WTC11 (cell line): ENCODE measurements at regions not wholly inside any gene's neighbourhood (a gene's known extent, or its start where the extent isn't known, plus 50 kb on each side); places are given as distances from the start of the nearest gene placed in this dataset.

ENCODE experiments used
- CBFB ChIP-seq: sonication (generic); formaldehyde crosslinking; IDR thresholded peaks from 2 replicates; pipeline ENCODE4 v1.8.1; 2022; ENCODE audit warnings: mild to moderate bottlenecking, low read depth, missing genetic modification reagents
- NFE2L1 ChIP-seq: sonication (generic); formaldehyde crosslinking; IDR thresholded peaks from 2 replicates; pipeline ENCODE4 v1.8.1; 2023; ENCODE audit warnings: missing genetic modification reagents
- NFYB ChIP-seq: sonication (generic); formaldehyde crosslinking; conservative IDR thresholded peaks from 2 replicates; pipeline ENCODE4 v1.8.0; 2022; ENCODE audit warnings: low read depth, missing genetic modification reagents
- TF ChIP-seq, protein P1 (sequence below): sonication (generic); formaldehyde crosslinking; IDR thresholded peaks from 2 replicates; pipeline ENCODE4 v1.8.1; 2022; ENCODE audit warnings: low read depth, missing genetic modification reagents, borderline replicate concordance
- TF ChIP-seq, protein P2 (sequence below): fragments of 200-600 bp; IDR thresholded peaks from 2 replicates; pipeline ENCODE4 v1.8.0; 2022; ENCODE audit warnings: antibody characterized with exemption
- TF ChIP-seq, protein P3 (sequence below): sonication (generic); formaldehyde crosslinking; IDR thresholded peaks from 2 replicates; pipeline ENCODE4 v1.8.1; 2022; ENCODE audit warnings: low read depth, mild to moderate bottlenecking, moderate library complexity, missing genetic modification reagents, borderline replicate concordance
- TF ChIP-seq, protein P4 (sequence below): sonication (generic); formaldehyde crosslinking; IDR thresholded peaks from 2 replicates; pipeline ENCODE4 v1.8.0; 2023; ENCODE audit warnings: mild to moderate bottlenecking, missing genetic modification reagents

DNA sequence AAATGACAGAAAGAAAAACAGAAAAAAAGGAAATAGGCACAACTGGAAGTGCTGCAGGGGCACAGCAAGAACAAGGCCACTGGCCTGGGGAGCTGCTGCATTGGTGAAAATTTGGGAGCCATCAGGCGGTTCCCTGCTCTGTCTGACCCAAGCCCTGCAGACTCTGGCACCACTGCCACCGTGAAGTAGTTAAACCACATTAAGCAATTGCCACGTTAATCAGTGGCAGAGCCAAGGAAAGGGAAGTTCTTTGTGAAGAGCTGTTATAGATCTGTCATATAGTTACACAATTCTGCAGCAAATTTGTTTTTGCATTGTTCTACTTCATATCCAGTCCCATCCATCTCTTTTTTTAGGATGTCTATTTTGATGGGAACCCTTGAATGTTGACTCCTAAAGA is 915.3 kb downstream of the FSCB start:
- TF ChIP-seq NFE2L1 (CRISPR knock-in tag) (no peak), CBFB (CRISPR knock-in tag) (no peak), NFYB (no peak)
- TF ChIP-seq, protein P1, sequence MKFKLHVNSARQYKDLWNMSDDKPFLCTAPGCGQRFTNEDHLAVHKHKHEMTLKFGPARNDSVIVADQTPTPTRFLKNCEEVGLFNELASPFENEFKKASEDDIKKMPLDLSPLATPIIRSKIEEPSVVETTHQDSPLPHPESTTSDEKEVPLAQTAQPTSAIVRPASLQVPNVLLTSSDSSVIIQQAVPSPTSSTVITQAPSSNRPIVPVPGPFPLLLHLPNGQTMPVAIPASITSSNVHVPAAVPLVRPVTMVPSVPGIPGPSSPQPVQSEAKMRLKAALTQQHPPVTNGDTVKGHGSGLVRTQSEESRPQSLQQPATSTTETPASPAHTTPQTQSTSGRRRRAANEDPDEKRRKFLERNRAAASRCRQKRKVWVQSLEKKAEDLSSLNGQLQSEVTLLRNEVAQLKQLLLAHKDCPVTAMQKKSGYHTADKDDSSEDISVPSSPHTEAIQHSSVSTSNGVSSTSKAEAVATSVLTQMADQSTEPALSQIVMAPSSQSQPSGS (CRISPR knock-in tag) = no peak
- TF ChIP-seq, protein P2, sequence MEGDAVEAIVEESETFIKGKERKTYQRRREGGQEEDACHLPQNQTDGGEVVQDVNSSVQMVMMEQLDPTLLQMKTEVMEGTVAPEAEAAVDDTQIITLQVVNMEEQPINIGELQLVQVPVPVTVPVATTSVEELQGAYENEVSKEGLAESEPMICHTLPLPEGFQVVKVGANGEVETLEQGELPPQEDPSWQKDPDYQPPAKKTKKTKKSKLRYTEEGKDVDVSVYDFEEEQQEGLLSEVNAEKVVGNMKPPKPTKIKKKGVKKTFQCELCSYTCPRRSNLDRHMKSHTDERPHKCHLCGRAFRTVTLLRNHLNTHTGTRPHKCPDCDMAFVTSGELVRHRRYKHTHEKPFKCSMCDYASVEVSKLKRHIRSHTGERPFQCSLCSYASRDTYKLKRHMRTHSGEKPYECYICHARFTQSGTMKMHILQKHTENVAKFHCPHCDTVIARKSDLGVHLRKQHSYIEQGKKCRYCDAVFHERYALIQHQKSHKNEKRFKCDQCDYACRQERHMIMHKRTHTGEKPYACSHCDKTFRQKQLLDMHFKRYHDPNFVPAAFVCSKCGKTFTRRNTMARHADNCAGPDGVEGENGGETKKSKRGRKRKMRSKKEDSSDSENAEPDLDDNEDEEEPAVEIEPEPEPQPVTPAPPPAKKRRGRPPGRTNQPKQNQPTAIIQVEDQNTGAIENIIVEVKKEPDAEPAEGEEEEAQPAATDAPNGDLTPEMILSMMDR = no peak
- TF ChIP-seq, protein P3, sequence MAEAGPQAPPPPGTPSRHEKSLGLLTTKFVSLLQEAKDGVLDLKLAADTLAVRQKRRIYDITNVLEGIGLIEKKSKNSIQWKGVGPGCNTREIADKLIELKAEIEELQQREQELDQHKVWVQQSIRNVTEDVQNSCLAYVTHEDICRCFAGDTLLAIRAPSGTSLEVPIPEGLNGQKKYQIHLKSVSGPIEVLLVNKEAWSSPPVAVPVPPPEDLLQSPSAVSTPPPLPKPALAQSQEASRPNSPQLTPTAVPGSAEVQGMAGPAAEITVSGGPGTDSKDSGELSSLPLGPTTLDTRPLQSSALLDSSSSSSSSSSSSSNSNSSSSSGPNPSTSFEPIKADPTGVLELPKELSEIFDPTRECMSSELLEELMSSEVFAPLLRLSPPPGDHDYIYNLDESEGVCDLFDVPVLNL (CRISPR knock-in tag) = no peak
- TF ChIP-seq, protein P4, sequence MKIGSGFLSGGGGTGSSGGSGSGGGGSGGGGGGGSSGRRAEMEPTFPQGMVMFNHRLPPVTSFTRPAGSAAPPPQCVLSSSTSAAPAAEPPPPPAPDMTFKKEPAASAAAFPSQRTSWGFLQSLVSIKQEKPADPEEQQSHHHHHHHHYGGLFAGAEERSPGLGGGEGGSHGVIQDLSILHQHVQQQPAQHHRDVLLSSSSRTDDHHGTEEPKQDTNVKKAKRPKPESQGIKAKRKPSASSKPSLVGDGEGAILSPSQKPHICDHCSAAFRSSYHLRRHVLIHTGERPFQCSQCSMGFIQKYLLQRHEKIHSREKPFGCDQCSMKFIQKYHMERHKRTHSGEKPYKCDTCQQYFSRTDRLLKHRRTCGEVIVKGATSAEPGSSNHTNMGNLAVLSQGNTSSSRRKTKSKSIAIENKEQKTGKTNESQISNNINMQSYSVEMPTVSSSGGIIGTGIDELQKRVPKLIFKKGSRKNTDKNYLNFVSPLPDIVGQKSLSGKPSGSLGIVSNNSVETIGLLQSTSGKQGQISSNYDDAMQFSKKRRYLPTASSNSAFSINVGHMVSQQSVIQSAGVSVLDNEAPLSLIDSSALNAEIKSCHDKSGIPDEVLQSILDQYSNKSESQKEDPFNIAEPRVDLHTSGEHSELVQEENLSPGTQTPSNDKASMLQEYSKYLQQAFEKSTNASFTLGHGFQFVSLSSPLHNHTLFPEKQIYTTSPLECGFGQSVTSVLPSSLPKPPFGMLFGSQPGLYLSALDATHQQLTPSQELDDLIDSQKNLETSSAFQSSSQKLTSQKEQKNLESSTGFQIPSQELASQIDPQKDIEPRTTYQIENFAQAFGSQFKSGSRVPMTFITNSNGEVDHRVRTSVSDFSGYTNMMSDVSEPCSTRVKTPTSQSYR (CRISPR knock-in tag) = no peak
